NCI-H2196 treated with DMSO at 0.1 percent for 48 hours (cell line): ENCODE measurements at regions not wholly inside any gene's neighbourhood (a gene's known extent, or its start where the extent isn't known, plus 50 kb on each side); places are given as distances from the start of the nearest gene placed in this dataset.
A peak's percentile ranks its signal among the peaks of the same experiment; 100 is the strongest.

ENCODE experiments used
- DNase-seq: peaks from one replicate; lab custom pipeline; 2025; ENCODE audit not compliant: unreplicated experiment; lab: John Stamatoyannopoulos, UW

GRCh38 chr7:95718577-95719410 lies 53.6 kb upstream of the DYNC1I1 start:
- peak; percentile 27 for DNase-seq

- no peak for DNase-seq
These were observed 55.8 kb upstream of the DYNC1I1 start for GRCh38 chr7:95716357-95717122.

- DNase-seq, result no peak
These were observed 57.1 kb upstream of the DYNC1I1 start for GRCh38 chr7:95715274-95715673.

- DNase-seq, result no peak
These were observed 61.6 kb upstream of the DYNC1I1 start for GRCh38 chr7:95710711-95711110.

- DNase-seq, result no peak
These were observed 71.4 kb upstream of the DYNC1I1 start for GRCh38 chr7:95700917-95701316.

- DNase-seq, result no peak
These were observed 78.0 kb upstream of the DYNC1I1 start for GRCh38 chr7:95694334-95694733.

GRCh38 chr7:95693551-95694333 lies 78.6 kb upstream of the DYNC1I1 start:
- no peak for DNase-seq

- no peak for DNase-seq
These were observed 80.9 kb upstream of the DYNC1I1 start for GRCh38 chr7:95691464-95691863.

- peak; percentile 53 for DNase-seq
These were observed 81.9 kb upstream of the DYNC1I1 start for GRCh38 chr7:95690367-95690947.

GRCh38 chr7:95688931-95689495 lies 83.3 kb upstream of the DYNC1I1 start:
- peak; percentile 53 for DNase-seq

GRCh38 chr7:95687759-95688343 lies 84.5 kb upstream of the DYNC1I1 start:
- peak; percentile 55 for DNase-seq

GRCh38 chr7:95686109-95686508 lies 86.2 kb upstream of the DYNC1I1 start:
- DNase-seq, result peak; percentile 65

- DNase-seq, result no peak
These were observed 87.8 kb upstream of the DYNC1I1 start for GRCh38 chr7:95684505-95684904.

- DNase-seq, result peak; percentile 54
These were observed 87.7 kb upstream of the PDK4 start for GRCh38 chr7:95684037-95684436.

- no peak for DNase-seq
These were observed 86.6 kb upstream of the PDK4 start for GRCh38 chr7:95682913-95683312.

GRCh38 chr7:95676691-95677090 lies 80.4 kb upstream of the PDK4 start:
- no peak for DNase-seq

GRCh38 chr7:95675632-95676031 lies 79.3 kb upstream of the PDK4 start:
- no peak for DNase-seq

- DNase-seq, result no peak
These were observed 78.7 kb upstream of the PDK4 start for GRCh38 chr7:95675016-95675415.

- no peak for DNase-seq
These were observed 77.8 kb upstream of the PDK4 start for GRCh38 chr7:95674101-95674500.

- DNase-seq, result no peak
These were observed 76.1 kb upstream of the PDK4 start for GRCh38 chr7:95672434-95672833.
